PC-9 (cell line): ENCODE measurements at regions not wholly inside any gene's neighbourhood (a gene's known extent, or its start where the extent isn't known, plus 50 kb on each side); places are given as distances from the start of the nearest gene placed in this dataset.

Experiments used
- CTCF ChIP-seq: fragments of 200-600 bp; sonication (generic); conservative IDR thresholded peaks from 2 replicates; pipeline ENCODE4 v1.6.1; 2017; ENCODE audit warnings: mixed run types, antibody characterized with exemption, mild to moderate bottlenecking, moderate library complexity
- EZH2 ChIP-seq: fragments of 200-600 bp; sonication (generic); IDR thresholded peaks from 2 replicates; pipeline ENCODE4 v1.8.0; 2017; ENCODE audit warnings: antibody characterized with exemption, low read depth

DNA sequence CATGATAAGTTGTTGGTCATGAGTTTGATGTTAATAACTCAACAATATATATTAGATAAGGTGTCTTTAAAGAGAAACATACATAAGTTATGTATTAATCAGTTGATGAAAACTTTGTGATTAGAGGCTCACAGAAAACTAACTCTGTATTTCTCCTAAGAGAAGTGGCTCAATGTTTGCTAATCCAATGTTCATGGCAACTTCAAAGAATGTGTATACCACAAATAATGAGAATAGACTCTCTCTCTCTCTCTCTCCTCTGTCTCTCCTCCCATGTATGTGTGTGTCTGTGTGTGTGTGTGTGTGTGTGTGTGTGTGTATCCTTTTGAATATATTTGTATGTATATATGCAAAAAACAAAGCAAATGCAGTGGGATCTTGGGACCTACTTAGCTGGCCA lies 1304.9 kb downstream of the MRPL39 start:
- TF ChIP-seq CTCF (no peak), EZH2 (no peak)
